ENCODE measurements at regions not wholly inside any gene's neighbourhood (a gene's known extent, or its start where the extent isn't known, plus 50 kb on each side); places are given as distances from the start of the nearest gene placed in this dataset.
"Not testable (repeated sequence)": the region's sequence is repeated elsewhere in the genome, so short reads cannot be mapped to it uniquely, and the experiment has no call there.

DNA sequence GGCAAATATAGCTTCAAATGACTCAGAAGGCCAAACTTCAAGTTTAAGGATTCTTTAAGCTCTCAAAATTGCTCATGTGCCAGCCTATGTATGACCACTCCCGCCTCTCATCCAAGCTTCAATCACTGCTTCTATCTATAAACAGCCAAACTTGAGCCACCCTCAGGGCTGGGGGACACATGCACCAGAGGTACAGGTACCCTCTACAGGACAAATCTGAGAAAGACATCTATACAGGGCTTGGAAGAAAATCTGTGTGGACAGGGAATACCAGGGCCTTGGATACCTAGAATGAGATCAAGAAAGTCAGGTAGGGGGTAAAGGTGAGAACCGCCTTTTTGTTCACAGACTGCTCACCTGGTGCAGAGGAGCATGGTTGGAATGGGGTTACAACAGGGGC is 217.9 kb downstream of the ATPSCKMT start:
- H3K4me1 Mint-ChIP-seq = no peaks in the 10 kb centered on the region
- no peak overlapping the region for H3K4me3 Mint-ChIP-seq
- no peak overlapping the region for H3K27ac Mint-ChIP-seq
- ATAC-seq (no peak), DNase-seq (no peak)
- no peaks in the 10 kb centered on the region for H3K9me3 Mint-ChIP-seq
- H3K27me3 Mint-ChIP-seq = no peaks in the 10 kb centered on the region
- H3K36me3 Mint-ChIP-seq (ENCODE audit: low read depth) = no peaks in the 10 kb centered on the region

DNA sequence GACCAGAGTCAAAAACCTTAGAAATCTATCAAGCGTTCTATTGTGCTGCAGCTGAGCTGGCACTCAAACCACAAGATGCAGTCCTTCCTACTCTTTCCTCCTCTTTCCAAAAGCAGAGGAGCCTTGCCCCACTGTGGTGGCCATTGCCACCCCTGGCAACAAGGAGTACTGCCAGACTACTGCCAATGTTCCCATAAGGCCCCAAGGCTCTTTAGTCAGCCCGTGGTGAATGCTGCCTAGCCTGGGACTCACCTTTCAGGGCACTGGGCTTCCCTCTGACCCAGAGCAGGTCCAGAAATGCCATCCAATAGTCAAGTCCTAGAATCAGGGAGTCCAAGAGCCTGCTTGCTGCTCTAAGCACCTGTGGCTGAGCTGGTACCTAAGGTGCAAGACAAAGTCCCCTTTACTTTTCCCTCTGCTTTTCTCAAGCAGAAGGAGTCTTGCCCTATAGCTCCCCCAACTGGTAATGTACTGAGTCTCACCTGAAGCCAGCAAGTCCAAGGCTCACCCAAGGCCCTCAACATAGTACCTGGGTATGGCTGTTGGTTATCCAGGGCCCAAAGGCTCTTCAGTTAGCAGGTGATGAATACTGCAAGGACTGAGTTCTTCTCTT is 219.4 kb downstream of the ATPSCKMT start:
- Mint-ChIP-seq H3K4me1 (no peaks in the 10 kb centered on the region), H3K36me3 (ENCODE audit: low read depth) (no peaks in the 10 kb centered on the region), H3K4me3 (no peak overlapping the region), H3K9me3 (peaks cover 6% of the 10 kb centered on the region), H3K27me3 (no peaks in the 10 kb centered on the region), H3K27ac (no peak overlapping the region)
- ATAC-seq (no peak), DNase-seq (no peak)

DNA sequence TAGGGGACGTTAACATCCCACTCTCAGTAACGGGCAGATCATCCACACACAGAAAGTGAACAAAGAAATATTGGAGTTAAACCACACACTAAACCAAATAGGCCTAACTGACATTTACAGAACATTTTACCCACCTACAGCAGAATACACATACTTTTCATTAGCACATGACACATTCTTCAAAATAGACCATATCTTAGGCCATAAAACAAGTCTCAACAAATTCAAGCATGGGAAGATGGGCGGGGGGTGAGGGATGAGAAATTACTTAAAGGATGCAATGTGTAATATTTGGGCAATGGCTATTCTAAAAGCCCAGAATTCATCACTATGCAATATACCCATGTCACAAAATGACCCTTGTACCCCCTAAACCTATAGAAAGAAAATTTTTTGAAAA is 226.2 kb downstream of the ATPSCKMT start:
- Mint-ChIP-seq H3K4me1 (no peaks in the 10 kb centered on the region), H3K27ac (no peak overlapping the region), H3K9me3 (peaks cover 38% of the 10 kb centered on the region), H3K27me3 (no peaks in the 10 kb centered on the region), H3K4me3 (no peak overlapping the region), H3K36me3 (ENCODE audit: low read depth) (no peaks in the 10 kb centered on the region)
- DNase-seq (no peak), ATAC-seq (no peak)

DNA sequence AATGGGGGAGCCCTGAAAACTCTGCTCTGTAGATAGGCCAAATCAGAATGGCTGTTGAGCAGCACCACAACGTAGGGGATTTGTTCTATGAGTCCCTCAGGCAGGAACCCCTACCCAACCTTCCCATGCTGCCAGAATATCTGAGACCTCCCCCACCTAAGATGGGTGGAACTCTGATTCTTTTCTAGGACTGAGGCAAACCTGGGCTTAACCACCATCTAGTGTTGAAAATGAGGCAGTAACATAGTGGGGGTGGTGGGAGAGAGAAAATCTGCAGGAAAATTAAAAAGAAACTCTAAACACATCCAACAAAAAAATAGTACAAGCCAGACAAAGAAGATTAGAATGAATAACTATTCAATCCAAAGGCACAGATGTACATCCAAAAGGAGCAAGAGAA is 228.4 kb downstream of the ATPSCKMT start:
- no peaks in the 10 kb centered on the region for H3K27me3 Mint-ChIP-seq
- H3K4me3 Mint-ChIP-seq = no peak overlapping the region
- no peak overlapping the region for H3K27ac Mint-ChIP-seq
- no peaks in the 10 kb centered on the region for H3K4me1 Mint-ChIP-seq
- no peak for ATAC-seq
- DNase-seq = no peak
- peaks cover 38% of the 10 kb centered on the region for H3K9me3 Mint-ChIP-seq
- H3K36me3 Mint-ChIP-seq (ENCODE audit: low read depth) = no peaks in the 10 kb centered on the region

DNA sequence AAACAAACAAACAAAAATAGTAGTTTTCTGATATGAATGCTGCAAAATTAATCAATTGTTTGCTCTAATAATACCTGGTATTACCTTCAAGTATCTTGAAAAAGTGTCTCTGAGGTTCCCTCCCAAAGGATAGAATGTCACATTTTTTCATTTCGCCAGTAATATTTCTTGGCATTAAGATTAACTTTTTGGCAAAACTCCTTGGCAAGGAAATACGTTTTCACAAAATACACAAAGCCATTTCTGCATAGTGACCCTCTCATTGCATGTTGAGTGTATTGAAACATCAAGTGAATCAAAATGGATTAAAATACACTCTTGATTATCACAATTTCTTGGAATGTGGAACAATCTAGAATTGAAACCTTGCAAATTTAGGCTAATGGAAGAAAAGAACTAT is 230.5 kb downstream of the ATPSCKMT start:
- Mint-ChIP-seq H3K36me3 (ENCODE audit: low read depth) (no peaks in the 10 kb centered on the region), H3K9me3 (peaks cover 25% of the 10 kb centered on the region), H3K27ac (no peak overlapping the region), H3K4me1 (no peaks in the 10 kb centered on the region), H3K27me3 (no peaks in the 10 kb centered on the region), H3K4me3 (no peak overlapping the region)
- ATAC-seq (no peak), DNase-seq (no peak)

DNA sequence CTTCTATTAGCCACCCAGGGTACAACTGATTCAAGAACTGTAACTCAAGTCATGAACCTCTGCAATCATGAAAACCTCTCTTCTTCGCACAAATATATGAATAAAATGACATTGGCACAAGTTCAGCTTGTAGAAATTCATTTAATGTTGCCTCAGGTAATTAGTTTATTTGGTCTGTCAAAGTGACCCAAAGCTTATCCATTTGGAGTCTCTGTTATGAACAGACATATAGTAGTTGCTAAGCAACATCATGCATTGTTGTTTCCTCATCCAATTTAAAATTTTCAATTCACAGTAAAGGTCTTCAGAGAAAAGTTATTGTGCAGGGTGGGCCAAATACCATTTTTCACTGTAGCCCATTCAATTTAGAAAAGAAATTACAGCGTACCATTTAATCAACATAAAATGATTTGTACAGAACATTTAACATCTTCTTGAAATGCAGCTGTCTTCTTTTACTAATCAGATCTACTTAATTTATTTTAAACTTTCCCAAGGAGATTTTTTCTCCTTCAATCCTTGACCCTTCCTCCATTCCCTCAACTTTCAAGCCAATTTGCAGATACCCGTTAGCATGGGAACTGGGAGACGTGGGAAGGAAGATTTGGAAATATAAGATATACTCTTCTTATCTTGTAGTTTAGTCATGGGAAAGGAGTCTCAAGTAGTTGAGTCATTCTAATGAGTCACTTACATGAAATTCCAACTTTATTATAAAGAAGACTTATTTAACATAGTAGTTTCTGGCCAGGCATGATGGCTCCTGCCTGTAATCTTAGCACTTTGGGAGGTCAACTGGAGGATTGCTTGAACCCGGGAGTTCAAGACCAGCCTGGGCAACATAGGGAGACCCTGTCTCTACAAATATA is 231.3 kb downstream of the ATPSCKMT start:
- H3K27me3 Mint-ChIP-seq = no peaks in the 10 kb centered on the region
- H3K27ac Mint-ChIP-seq = no peak overlapping the region
- no peak for DNase-seq
- H3K4me3 Mint-ChIP-seq = no peak overlapping the region
- no peaks in the 10 kb centered on the region for H3K4me1 Mint-ChIP-seq
- ATAC-seq = no peak
- peaks cover 21% of the 10 kb centered on the region for H3K9me3 Mint-ChIP-seq
- no peaks in the 10 kb centered on the region for H3K36me3 Mint-ChIP-seq (ENCODE audit: low read depth)

DNA sequence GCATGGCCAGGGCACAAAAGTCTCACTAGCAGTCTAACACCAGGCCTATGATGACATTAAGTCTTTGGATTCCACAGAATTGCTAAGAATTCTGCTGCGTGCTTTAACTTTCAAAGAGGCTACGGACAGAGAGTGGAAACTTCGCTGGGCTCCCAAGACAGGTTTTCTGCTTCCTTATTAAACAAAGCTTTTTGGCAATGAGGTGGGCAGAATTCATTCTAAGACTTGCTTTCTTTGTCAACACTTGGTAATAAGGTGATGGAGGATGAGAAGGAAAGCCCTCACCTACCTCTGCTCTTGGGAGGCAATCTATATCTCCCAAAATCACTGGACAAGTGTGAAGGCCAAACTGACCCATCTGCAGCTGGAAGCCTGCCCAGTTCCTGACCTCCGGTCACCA is 231.9 kb downstream of the ATPSCKMT start:
- ATAC-seq (no peak), DNase-seq (no peak)
- Mint-ChIP-seq H3K4me3 (no peak overlapping the region), H3K27me3 (no peaks in the 10 kb centered on the region), H3K4me1 (no peaks in the 10 kb centered on the region), H3K36me3 (ENCODE audit: low read depth) (no peaks in the 10 kb centered on the region), H3K27ac (no peak overlapping the region), H3K9me3 (peaks cover 16% of the 10 kb centered on the region)

DNA sequence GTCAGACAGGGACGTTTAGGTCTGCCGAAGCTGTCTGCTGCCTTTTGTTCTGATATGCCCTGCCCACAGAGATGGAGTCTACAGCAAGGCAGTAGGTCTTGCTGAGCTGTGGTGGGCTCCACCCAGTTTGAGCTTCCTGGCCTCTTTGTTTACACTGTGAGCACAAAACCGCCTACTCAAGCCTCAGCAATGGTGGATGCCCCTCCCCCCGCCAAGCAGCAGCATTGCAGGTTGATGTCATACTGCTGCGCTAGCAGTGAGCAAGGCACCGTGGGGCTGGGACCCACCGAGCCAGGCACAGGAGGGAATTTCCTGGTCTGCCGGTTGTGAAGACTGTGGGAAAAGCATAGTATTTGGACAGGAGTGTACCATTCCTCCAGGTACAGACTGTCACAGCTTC is 233.1 kb downstream of the ATPSCKMT start:
- not testable (repeated sequence) for H3K27me3 Mint-ChIP-seq; ATAC-seq; H3K4me1 Mint-ChIP-seq; H3K27ac Mint-ChIP-seq; DNase-seq; H3K9me3 Mint-ChIP-seq; H3K4me3 Mint-ChIP-seq; H3K36me3 Mint-ChIP-seq (ENCODE audit: low read depth)

DNA sequence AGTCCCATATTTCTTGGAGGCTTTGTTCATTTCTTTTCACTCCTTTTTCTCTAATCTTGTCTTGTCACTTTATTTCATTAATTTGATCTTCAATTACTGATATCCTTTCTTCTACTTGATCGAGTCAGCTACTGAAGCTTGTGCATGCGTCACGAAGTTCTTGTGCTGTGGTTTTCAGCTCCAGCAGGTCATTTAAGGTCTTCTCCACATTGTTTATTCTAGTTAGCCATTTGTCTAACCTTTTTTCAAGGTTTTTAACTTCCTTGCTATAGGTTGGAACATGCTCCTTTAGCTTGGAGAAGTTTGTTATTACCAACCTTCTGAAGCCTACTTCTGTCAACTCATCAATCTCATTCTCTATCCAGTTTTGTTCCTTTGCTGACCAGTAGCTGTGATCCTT is 234.0 kb downstream of the ATPSCKMT start:
- not testable (repeated sequence) for ATAC-seq; H3K27me3 Mint-ChIP-seq; H3K4me3 Mint-ChIP-seq; H3K9me3 Mint-ChIP-seq; H3K36me3 Mint-ChIP-seq (ENCODE audit: low read depth); H3K4me1 Mint-ChIP-seq; H3K27ac Mint-ChIP-seq; DNase-seq

DNA sequence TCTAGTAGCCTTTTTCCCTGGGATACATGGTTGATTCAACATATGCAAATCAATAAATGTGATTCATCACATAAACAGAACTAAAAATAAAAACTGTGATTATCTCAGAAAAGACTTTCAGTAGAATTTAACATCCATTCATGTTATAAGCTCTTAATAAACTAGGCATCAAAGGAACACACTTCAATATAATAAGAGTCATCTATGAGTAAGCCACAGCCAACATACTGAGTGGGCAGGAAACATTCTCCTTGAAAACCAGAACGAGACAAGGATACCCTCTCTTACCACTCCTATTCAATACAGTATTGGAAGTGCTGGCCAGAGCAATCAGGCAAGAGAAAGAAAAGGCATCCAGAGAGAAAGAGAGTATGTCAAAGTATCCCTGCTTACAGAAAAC is 239.9 kb downstream of the ATPSCKMT start:
- H3K27me3 Mint-ChIP-seq = no peaks in the 10 kb centered on the region
- H3K4me3 Mint-ChIP-seq = no peak overlapping the region
- H3K36me3 Mint-ChIP-seq (ENCODE audit: low read depth) = no peaks in the 10 kb centered on the region
- H3K27ac Mint-ChIP-seq = no peak overlapping the region
- DNase-seq (no peak), ATAC-seq (no peak)
- peaks cover 4% of the 10 kb centered on the region for H3K9me3 Mint-ChIP-seq
- no peaks in the 10 kb centered on the region for H3K4me1 Mint-ChIP-seq

DNA sequence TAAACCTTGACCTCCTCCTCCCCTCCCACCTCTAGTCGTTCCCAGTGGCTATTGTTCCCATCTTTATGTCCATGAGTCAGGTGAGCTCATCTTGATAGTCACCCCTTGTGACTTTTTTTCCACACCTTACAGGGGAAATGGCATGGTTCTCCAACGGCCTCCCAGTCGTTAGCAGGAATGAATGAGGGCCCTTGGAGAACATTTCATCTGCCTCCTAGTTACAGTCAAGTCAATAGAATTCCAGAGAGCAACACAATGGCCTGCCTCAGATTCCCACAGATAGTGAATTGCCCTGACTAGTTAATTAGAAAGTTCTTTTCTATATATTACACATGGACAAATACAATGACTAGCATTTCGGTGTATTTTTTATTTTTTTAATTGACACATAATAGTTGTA is 262.6 kb downstream of the ATPSCKMT start:
- peaks cover 2% of the 10 kb centered on the region for H3K27me3 Mint-ChIP-seq

DNA sequence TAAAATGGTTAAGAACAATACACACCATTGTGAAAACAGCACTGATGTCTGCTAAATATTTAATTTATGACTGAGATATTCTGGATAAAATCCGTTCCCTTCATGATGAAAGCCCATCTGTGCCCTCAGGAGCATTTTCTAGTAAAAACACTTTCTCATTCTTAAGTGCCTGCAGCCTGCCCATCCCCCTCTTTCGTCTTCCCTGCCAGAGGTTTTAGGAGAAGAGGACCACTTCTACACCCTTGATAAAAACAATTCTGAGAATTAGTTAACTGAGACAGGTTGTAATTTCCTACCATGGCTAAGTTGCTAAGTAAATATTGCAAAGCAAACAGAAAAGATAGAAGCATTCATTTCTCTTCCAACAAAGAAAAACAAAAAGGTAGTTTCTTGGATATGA is 272.6 kb downstream of the ATPSCKMT start:
- DNase-seq (no peak), ATAC-seq (no peak)
- H3K27ac Mint-ChIP-seq = no peak overlapping the region
- H3K27me3 Mint-ChIP-seq = no peaks in the 10 kb centered on the region
- peaks cover 4% of the 10 kb centered on the region for H3K9me3 Mint-ChIP-seq
- no peaks in the 10 kb centered on the region for H3K4me1 Mint-ChIP-seq
- no peak overlapping the region for H3K4me3 Mint-ChIP-seq
- no peaks in the 10 kb centered on the region for H3K36me3 Mint-ChIP-seq (ENCODE audit: low read depth)

More for the DNA sequence above, 262.6 kb downstream of the ATPSCKMT start:
- Mint-ChIP-seq H3K4me1 (no peaks in the 10 kb centered on the region), H3K36me3 (ENCODE audit: low read depth) (no peaks in the 10 kb centered on the region), H3K27ac (no peak overlapping the region), H3K9me3 (peaks cover 12% of the 10 kb centered on the region), H3K4me3 (no peak overlapping the region)
- ATAC-seq = no peak
- no peak for DNase-seq

DNA sequence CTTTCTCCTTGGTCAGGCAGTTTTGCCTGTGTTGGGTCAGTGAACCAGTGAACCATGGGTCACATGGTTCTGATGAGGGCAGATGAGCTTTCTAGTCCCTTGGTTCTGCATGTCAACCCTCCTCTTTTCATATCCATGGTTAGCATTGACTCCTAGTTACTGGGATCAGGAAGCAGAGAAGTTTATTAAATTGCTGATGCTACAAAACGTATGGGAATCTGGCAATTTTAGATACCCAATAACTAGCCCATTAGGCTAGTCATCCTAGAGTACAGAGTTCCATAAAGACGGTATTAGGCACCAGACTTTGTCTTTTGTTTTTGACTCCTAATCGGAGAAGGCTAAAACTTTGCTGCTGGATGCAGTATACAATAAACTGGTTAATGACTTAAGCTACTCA is 273.1 kb downstream of the ATPSCKMT start:
- Mint-ChIP-seq H3K4me3 (no peak overlapping the region), H3K4me1 (no peaks in the 10 kb centered on the region), H3K27ac (no peak overlapping the region), H3K9me3 (peaks cover 4% of the 10 kb centered on the region), H3K27me3 (no peaks in the 10 kb centered on the region), H3K36me3 (ENCODE audit: low read depth) (no peaks in the 10 kb centered on the region)
- DNase-seq (no peak), ATAC-seq (no peak)

DNA sequence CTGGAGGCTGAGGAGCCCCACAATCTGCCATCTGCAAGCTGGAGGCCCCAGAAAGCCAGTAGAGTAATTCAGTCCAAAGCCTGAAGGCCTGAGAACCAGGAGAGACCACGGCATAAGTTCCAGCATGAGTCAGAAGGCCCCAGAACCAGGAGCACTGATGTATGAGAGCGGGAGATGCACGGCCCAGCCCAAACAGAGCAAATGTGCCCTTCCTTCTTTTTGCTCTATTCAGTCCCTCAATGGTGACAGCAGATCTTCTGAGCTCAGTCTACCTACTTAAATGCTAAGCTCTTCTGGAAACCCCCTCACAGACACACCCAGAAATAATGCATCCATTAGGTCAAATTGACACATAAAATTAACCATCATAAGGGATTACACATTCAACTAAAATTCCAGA is 277.6 kb downstream of the ATPSCKMT start:
- H3K27me3 Mint-ChIP-seq = no peaks in the 10 kb centered on the region
- DNase-seq (no peak), ATAC-seq (no peak)
- no peak overlapping the region for H3K4me3 Mint-ChIP-seq
- H3K4me1 Mint-ChIP-seq = no peaks in the 10 kb centered on the region
- H3K9me3 Mint-ChIP-seq = peaks cover 9% of the 10 kb centered on the region
- no peaks in the 10 kb centered on the region for H3K36me3 Mint-ChIP-seq (ENCODE audit: low read depth)
- no peak overlapping the region for H3K27ac Mint-ChIP-seq

DNA sequence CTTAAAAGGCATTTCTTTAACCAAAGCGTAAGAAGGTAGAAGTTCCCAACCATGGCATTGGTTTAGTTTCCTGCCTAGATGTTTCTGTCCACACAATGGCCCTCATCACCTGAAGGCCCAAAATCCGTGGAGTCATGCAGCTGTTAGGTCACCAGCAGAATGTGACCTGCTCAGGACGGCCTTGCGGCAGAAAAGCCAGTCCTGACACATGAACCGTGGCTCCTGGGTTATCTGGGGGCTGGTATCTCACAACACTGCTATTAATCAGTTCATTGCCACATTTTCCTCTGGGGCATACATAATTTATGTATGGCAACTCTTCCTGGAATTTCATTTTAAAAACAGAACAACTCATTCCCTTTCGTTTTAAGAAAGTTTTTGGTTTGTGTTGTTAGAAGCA is 278.4 kb downstream of the ATPSCKMT start:
- no peaks in the 10 kb centered on the region for H3K36me3 Mint-ChIP-seq (ENCODE audit: low read depth)
- H3K9me3 Mint-ChIP-seq = peaks cover 9% of the 10 kb centered on the region
- ATAC-seq (no peak), DNase-seq (no peak)
- H3K27me3 Mint-ChIP-seq = no peaks in the 10 kb centered on the region
- no peaks in the 10 kb centered on the region for H3K4me1 Mint-ChIP-seq
- H3K4me3 Mint-ChIP-seq = no peak overlapping the region
- H3K27ac Mint-ChIP-seq = no peak overlapping the region

Data from activated naive CD8-positive, alpha-beta T cell treated with anti-CD3 and anti-CD28 coated beads, Interleukin-2, amount 50 U/mL, for 24 hours (primary cell).